ENCODE measurements at regions not wholly inside any gene's neighbourhood (a gene's known extent, or its start where the extent isn't known, plus 50 kb on each side); places are given as distances from the start of the nearest gene placed in this dataset.
"Not testable (repeated sequence)": the region's sequence is repeated elsewhere in the genome, so short reads cannot be mapped to it uniquely, and the experiment has no call there.

DNA sequence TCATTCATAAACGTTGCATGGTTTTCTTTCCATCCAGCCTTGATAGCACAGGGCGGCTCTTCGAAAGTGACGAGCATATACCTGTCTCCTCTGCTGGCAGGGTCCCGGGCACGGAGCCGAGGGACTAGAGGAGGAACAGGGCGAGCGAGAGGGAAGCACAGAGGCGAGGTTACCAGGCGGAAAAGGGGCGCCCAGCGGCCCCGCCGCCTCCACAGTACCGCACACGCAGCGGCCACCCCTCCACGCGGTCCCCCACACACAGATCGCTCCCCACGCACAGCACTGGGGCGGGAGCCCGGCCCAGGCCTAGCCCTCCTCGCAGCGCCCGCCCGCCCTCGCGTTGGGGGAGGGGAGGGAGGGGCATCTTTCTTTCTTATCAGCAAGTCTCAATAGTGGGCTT is 296.6 kb upstream of the DAB2 start:
- no peak for DNase-seq

DNA sequence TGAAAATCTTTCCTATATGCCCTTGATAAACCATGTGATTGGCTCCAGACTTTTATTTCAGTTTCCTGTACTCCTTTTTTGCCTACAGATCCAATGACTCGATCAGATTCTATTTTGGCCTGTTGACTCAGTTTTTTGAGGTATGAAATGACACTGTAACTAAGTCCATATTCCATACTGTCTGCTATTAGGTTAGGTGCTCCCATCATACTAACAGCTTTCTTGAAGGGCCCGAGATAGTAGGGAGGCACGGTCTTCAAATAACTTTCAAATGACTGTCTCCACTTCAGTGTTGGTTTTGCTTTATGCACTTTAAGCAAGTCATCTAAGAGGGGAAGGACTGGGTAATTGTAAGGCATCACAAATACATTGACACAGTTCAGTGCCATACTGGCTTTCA is 295.4 kb upstream of the DAB2 start:
- DNase-seq: no peak

DNA sequence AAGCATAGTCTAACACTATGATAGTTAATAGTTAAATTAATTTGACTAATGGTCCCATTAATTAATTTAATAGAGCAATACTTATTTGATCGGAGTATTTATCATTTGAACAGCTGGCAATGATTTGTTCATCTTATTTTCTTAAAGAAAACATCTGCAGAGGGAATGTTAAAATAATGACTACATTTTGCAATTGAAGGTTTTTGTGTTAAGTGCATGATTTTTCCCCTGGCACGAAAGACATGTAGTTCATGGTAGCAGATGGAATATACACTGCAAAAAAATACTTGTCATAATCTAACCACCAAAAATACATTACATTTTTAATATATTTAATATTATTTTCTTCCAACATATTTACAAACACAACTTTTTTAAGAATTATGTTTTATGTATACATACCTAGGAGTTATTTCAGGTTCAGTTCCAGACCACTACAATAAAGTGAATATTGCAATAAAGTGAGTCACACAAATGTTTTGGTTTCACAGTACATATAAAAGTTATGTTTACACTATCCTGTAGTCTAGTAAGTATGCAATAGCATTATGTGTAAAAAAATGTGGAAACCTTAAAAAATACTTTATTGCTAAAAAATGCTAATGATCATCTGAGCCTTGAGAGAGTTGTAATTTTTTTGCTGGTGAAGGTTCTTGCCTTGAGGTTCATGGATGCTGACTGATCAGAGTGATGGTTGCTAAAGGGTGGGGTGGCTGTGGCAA is 292.6 kb upstream of the DAB2 start:
- DNase-seq: no peak

DNA sequence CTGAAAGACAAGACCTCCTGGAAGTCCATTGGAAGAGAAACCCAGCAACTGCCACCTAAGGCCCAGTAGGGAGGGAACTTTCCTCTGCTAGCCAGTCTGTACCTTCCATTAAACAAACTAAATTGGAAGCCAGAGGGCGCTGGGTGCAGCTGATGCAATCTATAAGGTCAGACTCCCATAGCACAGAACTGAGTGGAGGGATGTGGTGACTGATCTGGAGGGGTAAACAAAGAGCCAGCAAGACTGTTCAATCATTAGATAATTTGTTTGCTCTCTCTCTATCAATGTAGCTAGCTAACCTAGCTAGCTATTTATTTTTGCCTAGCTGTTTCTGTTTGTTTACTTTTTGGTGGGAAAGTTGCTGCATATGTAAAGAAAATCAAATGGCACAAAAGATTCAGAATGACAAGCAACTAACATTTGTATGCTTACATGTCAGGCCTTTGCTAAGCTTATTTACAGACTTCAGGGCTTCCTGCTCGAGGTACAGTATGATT is 291.8 kb upstream of the DAB2 start:
- DNase-seq: no peak

DNA sequence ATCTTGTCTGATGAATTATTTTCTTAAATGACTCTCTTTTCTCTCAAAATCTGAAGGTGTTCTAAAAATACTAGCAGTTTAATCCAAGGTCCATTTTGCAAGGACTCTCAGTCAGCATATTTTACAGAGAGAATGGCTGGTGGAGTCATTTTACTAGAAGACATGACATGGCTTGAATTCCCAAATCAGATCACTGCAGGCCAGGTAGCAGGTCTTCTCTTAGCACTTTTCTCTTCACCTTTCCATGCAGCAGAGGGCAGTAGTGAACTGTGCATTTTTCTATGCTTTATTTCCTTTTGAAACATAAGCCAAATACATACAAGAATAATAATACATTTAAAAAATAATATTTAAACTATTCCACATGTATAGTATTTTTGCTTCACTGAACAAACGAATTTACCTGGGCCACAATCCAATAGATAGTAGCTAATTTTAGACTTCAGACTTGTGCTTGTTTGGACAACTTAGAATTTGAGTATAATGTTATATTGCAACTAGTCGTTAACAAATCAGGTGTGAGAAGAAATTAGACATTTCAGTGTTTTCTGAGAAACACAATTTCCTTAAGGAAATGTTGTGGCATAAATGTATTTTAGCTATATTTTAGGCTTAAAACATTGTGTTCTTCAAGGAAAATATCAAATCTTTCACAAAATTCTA is 289.4 kb upstream of the DAB2 start:
- no peak for DNase-seq

DNA sequence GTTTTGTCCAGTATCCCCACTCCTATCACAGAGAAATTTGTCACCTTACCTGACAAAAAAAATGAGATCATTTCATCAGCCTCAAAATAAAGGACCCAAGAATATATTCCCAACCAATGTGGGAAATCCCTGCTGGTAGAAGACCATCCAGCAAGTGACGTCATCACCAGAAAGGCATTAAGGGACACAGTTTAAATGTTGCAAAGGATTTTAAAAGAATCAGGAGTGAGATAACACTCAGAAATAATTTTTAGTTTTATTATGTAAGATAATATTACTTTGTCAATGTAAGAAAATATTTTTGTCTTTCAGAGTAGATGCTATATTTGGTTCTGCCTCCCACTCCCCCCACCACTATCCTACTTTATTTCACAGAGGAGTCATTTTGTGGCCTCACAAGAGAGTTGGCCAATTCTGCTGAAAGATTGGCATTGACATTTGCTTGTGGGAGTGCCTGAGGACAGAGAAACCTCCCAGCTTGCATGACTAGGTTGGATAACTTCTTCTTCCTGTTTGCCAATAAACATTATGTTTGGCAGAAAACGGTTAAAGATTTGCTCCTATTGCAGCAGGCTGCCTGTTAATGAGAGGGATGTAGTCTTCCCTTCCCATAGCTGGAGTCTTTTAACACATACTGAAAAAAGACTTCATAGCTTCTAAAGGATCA is 288.6 kb upstream of the DAB2 start:
- no peak for DNase-seq

DNA sequence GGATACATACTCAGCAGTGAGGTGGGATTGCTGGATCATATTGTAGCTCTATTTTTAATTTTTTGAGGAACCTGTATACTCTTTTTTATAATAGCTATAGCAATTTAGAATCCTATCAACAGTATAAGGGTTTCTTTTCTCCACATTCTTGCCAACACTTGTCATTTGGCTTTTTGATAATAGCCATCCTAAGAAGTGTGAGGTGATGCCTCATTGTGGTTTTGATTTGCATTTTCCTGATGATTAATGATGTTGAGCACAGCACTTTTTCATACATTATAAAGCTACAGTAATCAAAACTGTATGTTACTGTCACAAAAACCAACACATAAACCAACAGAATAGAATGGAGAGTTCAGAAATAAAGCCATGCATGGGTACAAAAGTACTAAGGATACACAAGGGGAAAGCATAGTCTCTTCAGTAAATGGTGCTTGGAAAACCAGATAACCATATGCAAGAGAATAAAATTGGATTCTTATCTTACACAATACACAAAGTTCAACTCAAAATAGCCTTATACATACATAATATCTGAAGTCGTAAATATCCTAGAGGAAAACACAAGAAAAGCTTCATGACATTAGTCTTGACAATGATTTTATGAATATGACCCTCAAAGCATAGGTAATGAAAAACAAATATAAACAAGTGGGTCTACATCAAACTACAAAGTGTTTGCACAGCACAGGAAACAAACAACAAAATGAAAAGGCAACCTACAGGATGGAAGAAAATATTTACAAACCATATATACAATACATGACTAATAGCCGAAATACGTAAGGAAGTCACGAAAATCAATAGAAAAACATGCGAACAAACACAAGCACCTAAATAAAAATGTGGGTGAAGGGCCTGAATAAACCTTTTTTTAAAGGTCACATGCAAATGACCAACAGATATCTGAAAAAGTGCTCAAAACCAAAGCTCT is 287.8 kb upstream of the DAB2 start:
- DNase-seq: no peak

DNA sequence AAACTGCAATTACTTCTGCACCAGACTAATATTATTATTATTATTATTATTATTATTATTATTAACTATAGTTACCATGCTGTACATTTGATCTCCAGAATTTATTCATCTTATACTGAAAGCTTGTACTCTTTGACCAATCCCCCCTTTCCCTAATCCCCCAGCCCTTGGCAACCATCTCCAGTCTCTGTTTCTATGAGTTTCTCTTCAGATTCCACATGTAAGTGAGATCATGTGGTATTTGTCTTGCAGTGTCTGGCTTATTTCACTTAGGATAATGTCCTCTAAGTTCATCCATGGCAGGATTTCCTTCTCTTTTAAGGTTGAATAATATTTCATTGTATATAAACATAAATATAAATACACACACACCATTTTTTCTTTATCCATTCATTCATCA is 287.0 kb upstream of the DAB2 start:
- DNase-seq: no peak

DNA sequence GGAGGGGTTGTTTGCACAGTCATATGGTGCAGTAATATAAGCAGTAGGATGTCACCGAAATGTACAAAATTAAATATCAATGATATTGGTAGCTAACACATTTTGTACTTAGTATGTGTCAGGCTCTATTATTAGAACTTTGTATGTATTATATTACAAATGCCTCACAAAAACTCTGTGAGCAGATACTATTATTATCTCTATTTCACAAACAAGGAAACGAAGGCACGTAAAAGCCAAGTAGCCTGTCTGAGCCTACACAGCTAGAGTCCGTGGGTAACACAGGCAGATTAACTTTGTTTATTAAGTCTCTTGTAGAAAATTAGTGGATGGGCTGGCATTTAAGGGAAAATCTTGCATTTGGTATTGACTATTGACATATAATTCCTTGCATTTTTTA is 284.3 kb upstream of the DAB2 start:
- no peak for DNase-seq

DNA sequence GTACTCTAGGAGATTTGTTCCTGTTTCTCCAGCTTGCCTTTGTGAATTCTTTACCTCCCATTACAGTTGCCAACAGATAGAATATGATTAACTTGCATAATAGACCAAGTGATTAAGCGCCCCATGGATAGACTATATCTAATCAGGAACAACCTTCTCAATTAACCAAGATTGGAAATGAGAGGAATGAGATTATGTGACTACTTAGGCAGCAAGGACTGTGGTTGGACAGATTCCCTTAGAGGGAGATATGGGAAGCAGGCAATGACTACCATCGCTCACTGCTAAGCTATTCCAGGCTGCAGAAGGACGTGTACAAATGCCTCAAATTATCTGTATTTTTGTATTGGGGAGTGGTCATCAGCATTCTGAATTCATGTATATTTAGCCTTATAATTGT is 278.1 kb upstream of the DAB2 start:
- no peak for DNase-seq

DNA sequence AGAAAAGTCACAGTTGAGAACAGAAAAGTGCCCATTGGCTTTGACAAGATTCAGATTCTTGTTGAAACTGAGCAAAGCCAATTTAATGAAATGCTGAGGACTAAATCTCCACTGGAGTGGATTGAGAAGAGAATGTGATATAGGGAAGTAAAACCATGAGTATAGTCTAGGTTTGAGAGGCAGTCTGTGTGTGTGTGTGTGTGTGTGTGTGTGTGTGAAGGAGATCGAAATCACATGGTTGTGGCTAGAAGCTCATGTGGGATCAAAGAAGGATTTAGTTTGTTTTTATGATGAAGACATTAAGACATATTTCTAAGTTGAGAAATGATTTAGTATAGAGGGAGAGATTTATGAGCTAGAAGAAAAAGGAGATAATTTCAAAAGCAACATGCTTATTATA is 275.7 kb upstream of the DAB2 start:
- DNase-seq: no peak

DNA sequence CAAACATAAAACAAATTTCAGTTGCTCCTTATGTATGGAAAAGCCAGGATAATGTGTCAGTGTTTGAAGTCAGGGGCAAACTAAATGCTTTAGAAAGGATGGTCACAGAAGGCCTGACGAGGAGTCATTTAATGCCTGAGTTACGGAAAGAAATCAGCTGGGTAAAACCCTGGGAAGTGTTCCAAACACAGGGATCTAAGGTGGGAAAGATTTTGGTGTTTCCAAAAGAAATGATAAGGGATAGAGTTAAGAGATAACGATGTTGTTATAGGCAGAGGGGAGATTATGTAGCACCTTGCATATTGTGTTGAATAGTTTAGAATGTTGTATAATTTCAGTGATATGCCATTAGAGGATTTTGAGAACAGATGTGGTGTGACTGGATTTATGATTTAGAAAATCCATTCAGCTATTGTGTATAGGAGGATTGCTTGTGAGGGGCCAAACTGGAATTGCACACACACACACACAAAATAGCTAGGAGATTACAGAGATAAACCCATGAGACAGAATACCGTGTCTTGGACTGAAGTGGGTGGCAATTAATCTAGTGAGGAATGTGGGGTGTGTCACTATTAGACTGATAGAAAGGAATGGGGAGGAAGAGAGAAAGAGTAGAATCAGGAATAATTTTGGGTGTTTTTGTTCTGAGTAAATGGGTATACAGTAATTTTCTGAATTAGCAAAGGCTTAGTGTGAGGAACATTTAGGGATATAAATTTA is 274.2 kb upstream of the DAB2 start:
- no peak for DNase-seq

DNA sequence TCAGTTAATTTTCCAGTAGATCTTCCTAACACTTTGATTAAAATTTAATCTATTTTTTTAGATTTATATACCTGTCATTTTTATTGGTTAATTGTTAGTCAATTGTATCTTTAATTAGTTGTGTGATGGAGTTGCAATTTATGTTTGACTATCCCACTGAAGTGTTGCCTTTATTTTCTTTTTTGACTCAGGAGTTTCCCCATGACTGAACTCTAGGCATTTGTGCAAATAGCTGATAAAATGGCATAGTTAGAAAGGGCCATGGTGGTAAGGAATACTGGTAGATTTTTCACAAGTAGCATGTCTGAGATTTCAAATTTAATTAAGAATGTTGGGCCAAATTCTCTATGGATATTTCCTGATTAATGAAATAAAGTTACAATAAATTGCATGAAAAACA is 273.1 kb upstream of the DAB2 start:
- DNase-seq: no peak

DNA sequence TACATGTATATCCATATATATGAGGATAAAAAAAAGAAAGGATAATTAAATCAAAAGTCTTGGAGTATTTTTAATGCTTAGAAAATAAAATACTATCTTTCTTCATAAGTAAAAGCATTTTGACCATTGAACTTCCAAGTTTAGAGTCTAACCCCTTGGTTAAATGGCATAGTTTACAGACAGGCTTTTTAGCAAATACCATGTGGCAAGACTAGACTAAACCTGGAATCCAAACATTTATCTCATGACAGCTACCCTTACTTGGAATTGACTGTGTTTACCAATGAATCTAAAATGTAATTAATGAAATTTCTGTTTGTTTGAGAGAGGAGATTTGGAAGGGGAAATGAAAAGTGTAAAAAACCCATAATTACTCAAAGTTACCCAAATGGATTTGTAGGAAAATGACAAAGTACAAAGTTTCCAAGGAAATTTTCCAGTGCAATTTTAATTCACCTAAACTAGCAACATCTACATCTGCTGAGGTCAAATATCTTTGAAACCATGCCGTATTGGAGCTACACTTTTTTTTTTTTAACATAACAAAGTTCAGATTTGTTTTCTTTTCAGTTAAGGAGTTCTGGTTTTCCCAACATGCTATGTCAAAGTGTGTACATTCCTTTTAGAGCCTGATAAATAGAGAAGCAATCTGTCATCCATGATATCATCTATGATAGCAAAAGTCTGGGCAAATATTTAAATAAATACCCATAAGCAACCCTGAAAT is 272.1 kb upstream of the DAB2 start:
- no peak for DNase-seq

DNA sequence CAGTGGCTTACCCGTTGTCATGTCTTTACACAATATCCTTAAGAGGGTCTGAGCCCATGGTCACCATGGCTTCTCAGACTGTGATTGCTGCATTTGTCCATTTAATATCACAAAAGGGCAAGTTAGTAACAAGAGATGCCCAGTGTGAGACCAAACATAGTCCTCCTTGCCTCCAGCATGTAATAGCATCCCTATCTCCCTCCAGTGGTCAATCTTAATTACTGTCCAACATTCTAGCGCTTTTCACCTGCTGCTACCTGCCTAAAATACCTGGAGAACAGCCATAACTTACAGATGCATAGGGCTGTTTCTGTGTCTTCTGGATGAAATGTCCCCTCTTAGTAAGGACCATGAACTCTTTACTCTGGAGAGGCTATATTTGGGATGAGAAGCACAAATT is 267.2 kb upstream of the DAB2 start:
- DNase-seq: no peak

DNA sequence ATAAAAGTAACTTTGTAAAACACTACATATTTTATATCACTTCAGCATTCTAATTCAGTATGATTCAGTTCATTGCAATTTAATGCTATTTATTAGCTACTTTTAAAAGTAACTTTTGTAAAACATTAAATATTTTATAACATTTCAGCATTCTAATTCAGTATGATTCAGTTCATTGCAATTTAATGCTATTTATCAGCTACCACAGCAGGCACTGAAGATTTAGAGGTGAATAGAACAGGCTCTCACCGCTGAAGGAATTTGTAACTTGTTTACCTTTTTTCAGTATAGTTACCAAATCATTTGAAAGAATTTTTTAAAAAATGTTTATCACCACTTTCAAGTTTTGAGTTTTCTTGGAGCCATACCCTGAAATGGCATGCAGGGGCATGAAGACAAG is 266.4 kb upstream of the DAB2 start:
- no peak for DNase-seq

DNA sequence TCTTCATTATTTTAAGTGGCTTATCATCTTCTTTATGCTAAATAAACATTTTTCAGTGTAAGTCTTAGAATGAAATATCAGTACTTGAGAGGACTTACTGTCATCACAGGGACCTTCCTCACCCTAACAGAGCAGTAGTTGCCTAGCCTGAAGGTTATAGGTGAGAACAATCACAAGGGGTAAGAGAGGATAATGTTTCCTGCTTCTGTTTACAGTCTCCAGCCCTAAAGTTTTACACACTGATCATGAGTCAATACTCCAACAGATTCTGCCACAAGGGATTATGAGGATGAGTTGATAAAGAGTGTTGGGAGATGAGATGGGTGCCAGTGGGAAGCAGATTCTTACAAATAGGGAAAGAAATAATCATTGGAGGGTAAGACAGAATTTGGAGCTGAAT is 265.1 kb upstream of the DAB2 start:
- no peak for DNase-seq

DNA sequence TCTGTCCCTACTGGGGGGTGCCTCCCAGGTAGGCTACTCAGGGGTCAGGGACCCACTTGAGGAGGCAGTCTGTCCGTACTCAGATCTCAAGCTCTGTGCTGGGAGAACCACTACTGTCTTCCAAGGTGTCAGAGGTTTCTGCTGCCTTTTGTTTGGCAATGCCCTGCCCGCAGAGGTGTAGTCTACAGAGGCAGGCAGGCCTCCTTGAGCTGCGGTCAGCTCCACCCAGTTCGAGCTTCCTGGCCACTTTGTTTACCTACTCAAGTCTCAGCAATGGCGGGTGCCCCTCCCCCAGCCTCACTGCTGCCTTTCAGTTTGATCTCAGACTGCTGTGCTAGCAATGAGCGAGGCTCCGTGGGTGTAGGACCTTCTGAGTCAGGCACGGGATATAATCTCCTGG is 263.1 kb upstream of the DAB2 start:
- DNase-seq: not testable (repeated sequence)

DNA sequence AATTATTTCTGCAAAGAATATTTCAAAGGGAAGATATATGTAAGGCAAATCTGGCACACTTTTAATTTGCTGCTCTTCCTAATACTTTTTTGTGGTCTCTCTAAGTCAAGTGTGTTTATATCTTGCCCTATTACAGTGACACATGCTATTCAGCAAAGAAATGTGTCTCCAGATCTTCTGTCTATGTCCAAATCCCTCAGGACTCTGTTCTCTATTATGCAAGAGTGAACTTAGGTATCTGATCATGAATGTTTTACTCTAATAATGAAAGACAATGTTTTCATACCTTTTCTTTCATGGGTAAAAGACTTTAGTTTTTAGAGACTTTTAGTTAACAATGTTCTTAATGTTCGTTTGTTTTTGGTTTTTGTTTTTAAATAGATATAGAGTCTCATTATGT is 255.4 kb upstream of the DAB2 start:
- no peak for DNase-seq

DNA sequence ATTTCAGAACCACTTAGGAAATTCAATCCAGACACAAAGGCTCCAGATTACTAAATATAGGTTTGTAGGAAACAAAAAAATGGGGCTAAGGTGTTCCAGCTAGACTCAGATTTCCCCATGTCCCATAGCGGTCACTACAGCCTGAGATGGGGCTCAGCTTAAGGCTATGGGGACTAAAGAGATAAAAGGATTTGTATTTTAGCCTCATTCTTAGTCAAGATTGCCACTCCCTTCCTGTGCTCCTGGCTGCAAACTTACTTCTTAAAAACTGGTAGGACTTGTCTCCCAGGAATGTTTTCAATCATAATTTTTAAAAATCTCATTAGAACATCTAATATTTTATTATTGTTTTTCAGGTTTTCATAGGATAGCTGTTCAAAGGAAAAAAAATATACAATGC is 253.8 kb upstream of the DAB2 start:
- no peak for DNase-seq

DNA sequence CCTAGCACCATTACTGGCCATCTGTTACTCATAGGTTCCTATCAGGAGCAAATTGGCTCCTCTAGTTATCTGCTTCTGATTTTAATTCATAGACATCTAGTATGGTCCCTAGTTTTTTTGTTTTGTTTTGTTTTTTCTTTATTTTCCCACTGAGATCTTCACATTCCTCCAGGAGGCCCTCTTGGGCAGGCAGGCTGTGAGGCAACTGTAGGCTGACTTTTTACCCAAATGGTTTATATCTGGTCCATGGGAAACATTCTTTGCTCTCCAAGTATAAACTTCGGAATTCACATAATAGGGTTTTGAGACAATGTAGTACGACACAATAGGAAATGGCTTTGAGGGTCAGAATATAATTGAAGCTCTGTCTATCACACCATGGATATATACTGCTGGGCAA is 250.9 kb upstream of the DAB2 start:
- no peak for DNase-seq

Data from effector CD8-positive, alpha-beta T cell (primary cell).